Breast epithelium (tissue), 3 donors: ENCODE measurements at regions not wholly inside any gene's neighbourhood (a gene's known extent, or its start where the extent isn't known, plus 50 kb on each side); places are given as distances from the start of the nearest gene placed in this dataset.

Source experiments
- POLR2A ChIP-seq: fragments of 450-650 bp; IDR thresholded peaks from one replicate; pipeline ENCODE4 v1.6.1; 2016; ENCODE audit warnings: antibody characterized with exemption, mild to moderate bottlenecking, moderate library complexity
- POLR2AphosphoS5 ChIP-seq, 3 donors: sonication (generic); formaldehyde crosslinking; IDR thresholded peaks; one replicate each; pipeline ENCODE4 v1.6.1; 2017; ENCODE audit warnings: antibody characterized with exemption in 3 of 3
- TF ChIP-seq, protein P1 (sequence below), 3 donors: fragments of 450-650 bp; IDR thresholded peaks; one replicate each; pipeline ENCODE4 v1.5.1; 2016 to 2017; ENCODE audit warnings: antibody characterized with exemption in 3 of 3, mild to moderate bottlenecking in 3 of 3, moderate library complexity in 3 of 3

DNA sequence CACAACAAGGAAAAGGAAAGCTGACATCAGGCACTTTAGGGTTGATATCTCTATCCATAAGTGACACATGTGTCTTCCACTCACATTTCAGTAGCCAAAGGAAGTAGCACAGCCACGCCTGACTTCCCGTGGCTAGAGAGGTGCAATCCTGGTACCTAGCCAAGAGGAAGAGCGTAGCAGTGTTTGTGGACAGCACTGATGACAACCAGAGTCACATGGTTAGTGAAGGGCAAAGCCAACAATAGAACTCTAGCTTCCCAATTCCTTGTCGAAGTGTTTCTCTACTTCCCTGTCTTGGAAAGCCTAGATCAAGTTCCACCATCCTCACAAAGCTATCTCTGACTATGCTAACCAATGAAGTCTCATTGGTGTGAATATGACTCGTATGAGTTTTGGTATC, 189.2 kb downstream of the RSL24D1 start:
- TF ChIP-seq, protein P1, sequence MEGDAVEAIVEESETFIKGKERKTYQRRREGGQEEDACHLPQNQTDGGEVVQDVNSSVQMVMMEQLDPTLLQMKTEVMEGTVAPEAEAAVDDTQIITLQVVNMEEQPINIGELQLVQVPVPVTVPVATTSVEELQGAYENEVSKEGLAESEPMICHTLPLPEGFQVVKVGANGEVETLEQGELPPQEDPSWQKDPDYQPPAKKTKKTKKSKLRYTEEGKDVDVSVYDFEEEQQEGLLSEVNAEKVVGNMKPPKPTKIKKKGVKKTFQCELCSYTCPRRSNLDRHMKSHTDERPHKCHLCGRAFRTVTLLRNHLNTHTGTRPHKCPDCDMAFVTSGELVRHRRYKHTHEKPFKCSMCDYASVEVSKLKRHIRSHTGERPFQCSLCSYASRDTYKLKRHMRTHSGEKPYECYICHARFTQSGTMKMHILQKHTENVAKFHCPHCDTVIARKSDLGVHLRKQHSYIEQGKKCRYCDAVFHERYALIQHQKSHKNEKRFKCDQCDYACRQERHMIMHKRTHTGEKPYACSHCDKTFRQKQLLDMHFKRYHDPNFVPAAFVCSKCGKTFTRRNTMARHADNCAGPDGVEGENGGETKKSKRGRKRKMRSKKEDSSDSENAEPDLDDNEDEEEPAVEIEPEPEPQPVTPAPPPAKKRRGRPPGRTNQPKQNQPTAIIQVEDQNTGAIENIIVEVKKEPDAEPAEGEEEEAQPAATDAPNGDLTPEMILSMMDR (IDR thresholded peaks at IDR 0.05) = no peak
- peak in 1 of 3 donors; percentile 34 for TF ChIP-seq POLR2AphosphoS5 (IDR thresholded peaks at IDR 0.05)
- TF ChIP-seq POLR2A = no peak
